Endothelial cell of umbilical vein (primary cell): ENCODE measurements at regions not wholly inside any gene's neighbourhood (a gene's known extent, or its start where the extent isn't known, plus 50 kb on each side); places are given as distances from the start of the nearest gene placed in this dataset.

ENCODE experiments used
- EZH2 ChIP-seq: IDR thresholded peaks from 2 replicates; pipeline ENCODE4 v1.6.1; 2012; ENCODE audit warnings: borderline replicate concordance, low read depth, mild to moderate bottlenecking, moderate library complexity, low read length, inconsistent platforms; ENCODE audit not compliant: severe bottlenecking
- MYC ChIP-seq: IDR thresholded peaks from one replicate; pipeline ENCODE4 v1.6.1; 2011; ENCODE audit warnings: mild to moderate bottlenecking, low read depth, low read length
- POLR2A ChIP-seq: IDR thresholded peaks from 2 replicates; pipeline ENCODE4 v1.6.1; 2012; ENCODE audit warnings: low read depth, mild to moderate bottlenecking, control low read depth, low read length
- POLR2AphosphoS5 ChIP-seq: IDR thresholded peaks from 2 replicates; pipeline ENCODE4 v1.6.1; 2012; ENCODE audit warnings: low read depth, mild to moderate bottlenecking, control low read depth, low read length, moderate library complexity; ENCODE audit not compliant: insufficient read depth
- TF ChIP-seq, protein P1 (sequence below), 2 donors: IDR thresholded peaks; 1 replicate in 1 of 2; 2 replicates in 1 of 2; pipeline ENCODE4 v1.5.1; 2011; ENCODE audit warnings: low read length in 2 of 2, mild to moderate bottlenecking in 2 of 2, moderate library complexity in 2 of 2, control low read depth in 1 of 2, inconsistent platforms in 1 of 2, low read depth in 1 of 2; ENCODE audit not compliant: insufficient read depth in 1 of 2; ENCODE audit errors: extremely low read depth in 1 of 2
- TF ChIP-seq, protein P2 (sequence below): IDR thresholded peaks from 2 replicates; pipeline ENCODE4 v1.6.1; 2011; ENCODE audit not compliant: insufficient read depth, insufficient read length

DNA sequence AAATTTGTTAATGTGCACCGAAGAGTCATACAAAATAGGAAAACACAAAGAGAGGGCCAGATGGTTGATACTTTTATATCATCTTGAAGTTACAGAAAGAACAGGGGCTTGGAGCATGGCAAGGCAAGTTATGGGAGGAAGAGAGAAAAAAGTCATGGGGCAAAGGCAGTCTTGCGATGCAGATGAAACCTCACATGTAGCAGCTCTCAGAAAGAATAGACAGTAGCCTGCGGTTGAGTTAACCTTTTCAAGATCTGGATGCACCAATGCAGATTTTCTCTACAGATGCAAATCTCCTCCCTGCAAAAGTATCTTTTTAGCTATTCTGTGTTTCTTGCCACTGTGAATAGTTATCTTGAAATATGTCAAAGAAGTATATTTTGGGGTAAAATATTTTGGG lies 243.9 kb downstream of the TMEM167A start:
- TF ChIP-seq POLR2AphosphoS5 (no peak), POLR2A (no peak), MYC (no peak), EZH2 (no peak)
- TF ChIP-seq, protein P1, sequence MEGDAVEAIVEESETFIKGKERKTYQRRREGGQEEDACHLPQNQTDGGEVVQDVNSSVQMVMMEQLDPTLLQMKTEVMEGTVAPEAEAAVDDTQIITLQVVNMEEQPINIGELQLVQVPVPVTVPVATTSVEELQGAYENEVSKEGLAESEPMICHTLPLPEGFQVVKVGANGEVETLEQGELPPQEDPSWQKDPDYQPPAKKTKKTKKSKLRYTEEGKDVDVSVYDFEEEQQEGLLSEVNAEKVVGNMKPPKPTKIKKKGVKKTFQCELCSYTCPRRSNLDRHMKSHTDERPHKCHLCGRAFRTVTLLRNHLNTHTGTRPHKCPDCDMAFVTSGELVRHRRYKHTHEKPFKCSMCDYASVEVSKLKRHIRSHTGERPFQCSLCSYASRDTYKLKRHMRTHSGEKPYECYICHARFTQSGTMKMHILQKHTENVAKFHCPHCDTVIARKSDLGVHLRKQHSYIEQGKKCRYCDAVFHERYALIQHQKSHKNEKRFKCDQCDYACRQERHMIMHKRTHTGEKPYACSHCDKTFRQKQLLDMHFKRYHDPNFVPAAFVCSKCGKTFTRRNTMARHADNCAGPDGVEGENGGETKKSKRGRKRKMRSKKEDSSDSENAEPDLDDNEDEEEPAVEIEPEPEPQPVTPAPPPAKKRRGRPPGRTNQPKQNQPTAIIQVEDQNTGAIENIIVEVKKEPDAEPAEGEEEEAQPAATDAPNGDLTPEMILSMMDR (IDR thresholded peaks at IDR 0.05; ENCODE audit: extremely low read depth in 1 of 2, insufficient read depth in 1 of 2, low read depth in 1 of 2, low read length in 2 of 2), result no peak
- TF ChIP-seq, protein P2, sequence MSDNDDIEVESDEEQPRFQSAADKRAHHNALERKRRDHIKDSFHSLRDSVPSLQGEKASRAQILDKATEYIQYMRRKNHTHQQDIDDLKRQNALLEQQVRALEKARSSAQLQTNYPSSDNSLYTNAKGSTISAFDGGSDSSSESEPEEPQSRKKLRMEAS, result no peak
